GM23248 (cell line): ENCODE measurements at regions not wholly inside any gene's neighbourhood (a gene's known extent, or its start where the extent isn't known, plus 50 kb on each side); places are given as distances from the start of the nearest gene placed in this dataset.

Experiments
- EZH2 ChIP-seq: fragments of 200-600 bp; sonication (generic); IDR thresholded peaks from 2 replicates; pipeline ENCODE4 v1.6.1; 2018; ENCODE audit warnings: antibody characterized with exemption, mild to moderate bottlenecking; ENCODE audit not compliant: insufficient read depth, poor library complexity, severe bottlenecking
- EZH2phosphoT487 ChIP-seq: fragments of 200-600 bp; sonication (generic); IDR thresholded peaks from 2 replicates; pipeline ENCODE4 v1.6.1; 2018; ENCODE audit warnings: antibody characterized with exemption, moderate library complexity, mild to moderate bottlenecking, low read depth; ENCODE audit not compliant: insufficient read depth

DNA sequence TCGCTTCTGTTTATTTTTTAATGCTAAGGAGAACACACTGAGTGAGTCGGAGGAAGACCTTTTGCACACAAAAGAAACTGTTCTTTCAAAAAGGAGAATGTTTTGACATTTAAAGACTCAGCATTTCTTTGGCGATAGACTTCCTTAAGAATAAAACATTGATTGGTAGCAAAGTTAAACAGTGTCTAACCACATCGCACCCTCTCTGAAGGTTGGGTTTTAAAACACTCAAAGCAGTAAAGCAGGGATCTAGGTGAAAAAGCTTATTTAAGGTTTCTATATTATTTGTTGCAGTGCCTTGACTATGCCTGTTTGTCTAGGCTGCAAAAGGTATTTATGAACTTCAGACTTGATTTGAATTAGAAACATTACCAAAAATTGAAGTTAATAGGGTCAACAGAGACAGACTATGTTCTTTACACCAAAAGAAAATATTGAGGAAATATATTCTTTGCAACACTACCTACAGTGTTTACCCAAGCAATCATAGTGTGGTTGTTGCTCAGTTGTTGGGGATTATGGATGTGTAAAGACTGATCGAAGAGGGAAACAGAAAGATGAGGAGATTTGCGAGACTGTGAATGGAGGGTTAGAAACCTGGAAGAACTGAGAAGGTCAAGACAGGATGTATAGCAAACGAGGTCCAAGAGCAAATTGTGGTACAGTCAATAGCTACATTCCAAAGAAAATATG is 297.8 kb upstream of the SLC39A10 start:
- no peak for TF ChIP-seq EZH2phosphoT487
- TF ChIP-seq EZH2, result no peak
